ENCODE measurements at regions not wholly inside any gene's neighbourhood (a gene's known extent, or its start where the extent isn't known, plus 50 kb on each side); places are given as distances from the start of the nearest gene placed in this dataset.

DNA sequence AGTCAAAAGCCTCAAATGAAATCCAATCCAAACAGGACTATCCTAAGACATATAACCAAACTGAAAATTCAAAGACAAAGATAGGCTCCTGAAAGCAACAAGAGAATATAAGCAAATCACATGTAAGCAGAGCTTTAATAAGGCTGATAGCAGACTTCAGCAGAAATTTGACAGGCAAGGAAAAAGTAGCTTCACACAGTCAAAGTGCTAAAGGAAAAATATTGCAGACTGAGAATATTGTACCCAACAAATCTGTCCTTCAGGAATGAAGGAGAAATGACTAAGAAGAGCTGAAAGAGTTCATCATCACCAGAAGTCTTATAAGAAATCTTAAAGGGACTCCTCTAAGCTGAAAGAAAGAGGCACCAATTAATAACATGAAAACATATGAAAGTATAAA, 150.0 kb downstream of the EVA1A start:
- no peaks in the 10 kb centered on the region for H3K27me3 ChIP-seq (ENCODE audit: low read depth, low read length)
- no peak overlapping the region for H3K4me2 ChIP-seq (ENCODE audit: low read length)
- no peaks in the 10 kb centered on the region for H3K79me2 ChIP-seq (ENCODE audit: low read length)
- H3K9me3 ChIP-seq (ENCODE audit: insufficient read depth, low read length) = peaks cover 5% of the 10 kb centered on the region; the same call in 1 of the 2 replicates
- no peaks in the 10 kb centered on the region for H4K20me1 ChIP-seq (ENCODE audit: insufficient read depth, low read length)
- no peaks in the 10 kb centered on the region for H3K4me1 ChIP-seq (ENCODE audit: low read length)
- no peak overlapping the region for H3K27ac ChIP-seq (ENCODE audit: low read length)
- H3K4me3 ChIP-seq (ENCODE audit: low read length) = no peak overlapping the region
- H3K36me3 ChIP-seq (replicated peaks; ENCODE audit: low read depth, low read length) = no peaks in the 10 kb centered on the region
- no peak overlapping the region for H2AFZ ChIP-seq (ENCODE audit: low read depth, low read length)
- no peak overlapping the region for H3K9ac ChIP-seq (ENCODE audit: low read length)
- TF ChIP-seq, protein P1, sequence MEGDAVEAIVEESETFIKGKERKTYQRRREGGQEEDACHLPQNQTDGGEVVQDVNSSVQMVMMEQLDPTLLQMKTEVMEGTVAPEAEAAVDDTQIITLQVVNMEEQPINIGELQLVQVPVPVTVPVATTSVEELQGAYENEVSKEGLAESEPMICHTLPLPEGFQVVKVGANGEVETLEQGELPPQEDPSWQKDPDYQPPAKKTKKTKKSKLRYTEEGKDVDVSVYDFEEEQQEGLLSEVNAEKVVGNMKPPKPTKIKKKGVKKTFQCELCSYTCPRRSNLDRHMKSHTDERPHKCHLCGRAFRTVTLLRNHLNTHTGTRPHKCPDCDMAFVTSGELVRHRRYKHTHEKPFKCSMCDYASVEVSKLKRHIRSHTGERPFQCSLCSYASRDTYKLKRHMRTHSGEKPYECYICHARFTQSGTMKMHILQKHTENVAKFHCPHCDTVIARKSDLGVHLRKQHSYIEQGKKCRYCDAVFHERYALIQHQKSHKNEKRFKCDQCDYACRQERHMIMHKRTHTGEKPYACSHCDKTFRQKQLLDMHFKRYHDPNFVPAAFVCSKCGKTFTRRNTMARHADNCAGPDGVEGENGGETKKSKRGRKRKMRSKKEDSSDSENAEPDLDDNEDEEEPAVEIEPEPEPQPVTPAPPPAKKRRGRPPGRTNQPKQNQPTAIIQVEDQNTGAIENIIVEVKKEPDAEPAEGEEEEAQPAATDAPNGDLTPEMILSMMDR (IDR thresholded peaks at IDR 0.05; ENCODE audit: low read depth, low read length) = no peak
- no peak for TF ChIP-seq EZH2phosphoT487 (IDR thresholded peaks at IDR 0.05; ENCODE audit: low read depth)

DNA sequence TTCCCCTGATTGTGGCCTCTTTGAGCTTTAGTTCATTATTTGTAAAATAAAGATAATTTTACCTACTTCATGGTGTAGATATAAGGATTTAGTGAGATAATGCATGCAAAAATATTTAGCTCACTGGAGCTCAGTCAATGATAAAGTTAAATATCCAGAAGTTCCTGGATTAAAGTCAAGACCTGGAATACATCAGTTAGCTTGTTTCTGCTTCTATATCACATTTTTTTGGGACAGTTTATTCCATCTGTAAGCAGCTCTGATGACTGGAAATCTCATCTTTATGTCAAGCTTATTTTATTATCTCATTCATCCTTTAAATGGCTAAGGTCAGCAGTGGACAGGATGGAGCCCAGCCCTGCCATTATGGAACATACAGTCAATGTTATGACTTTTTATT, 152.0 kb downstream of the EVA1A start:
- H3K36me3 ChIP-seq (replicated peaks; ENCODE audit: low read depth, low read length) = no peaks in the 10 kb centered on the region
- H3K4me2 ChIP-seq (ENCODE audit: low read length) = no peak overlapping the region
- no peaks in the 10 kb centered on the region for H3K27me3 ChIP-seq (ENCODE audit: low read depth, low read length)
- peaks cover 5% of the 10 kb centered on the region; the same call in 1 of the 2 replicates for H3K9me3 ChIP-seq (ENCODE audit: insufficient read depth, low read length)
- TF ChIP-seq EZH2phosphoT487 (IDR thresholded peaks at IDR 0.05; ENCODE audit: low read depth) = no peak
- TF ChIP-seq, protein P1 (IDR thresholded peaks at IDR 0.05; ENCODE audit: low read depth, low read length) = no peak
- no peak overlapping the region for H2AFZ ChIP-seq (ENCODE audit: low read depth, low read length)
- no peaks in the 10 kb centered on the region for H4K20me1 ChIP-seq (ENCODE audit: insufficient read depth, low read length)
- no peak overlapping the region for H3K9ac ChIP-seq (ENCODE audit: low read length)
- H3K4me3 ChIP-seq (ENCODE audit: low read length) = no peak overlapping the region
- no peaks in the 10 kb centered on the region for H3K79me2 ChIP-seq (ENCODE audit: low read length)
- H3K4me1 ChIP-seq (ENCODE audit: low read length) = peaks cover under 1% of the 10 kb centered on the region
- no peak overlapping the region for H3K27ac ChIP-seq (ENCODE audit: low read length)

DNA sequence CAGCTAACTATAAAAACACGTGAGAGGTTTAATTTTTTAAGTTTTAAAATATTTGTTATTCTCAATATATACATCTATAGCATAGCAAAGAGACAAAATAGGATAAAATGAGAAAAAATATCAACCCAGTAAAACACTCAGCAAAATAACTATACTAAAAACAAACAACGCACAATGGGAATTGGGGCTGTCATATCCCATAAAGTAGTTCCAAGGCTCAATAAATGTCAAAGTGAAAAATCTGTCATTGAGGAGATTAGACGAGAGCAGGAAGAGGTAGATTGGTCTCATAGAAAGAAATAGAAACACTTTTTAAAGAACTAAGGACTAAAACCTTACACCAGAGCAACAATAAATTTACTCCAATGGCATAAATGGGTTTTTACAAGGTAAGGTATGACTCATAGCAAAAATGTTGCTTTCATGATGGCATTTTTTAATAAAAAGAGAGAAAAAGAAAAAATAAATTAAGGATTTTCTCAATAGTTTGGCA, 153.7 kb downstream of the EVA1A start:
- no peak overlapping the region for H3K4me3 ChIP-seq (ENCODE audit: low read length)
- TF ChIP-seq, protein P1 (IDR thresholded peaks at IDR 0.05; ENCODE audit: low read depth, low read length) = no peak
- TF ChIP-seq EZH2phosphoT487 (IDR thresholded peaks at IDR 0.05; ENCODE audit: low read depth) = no peak

DNA sequence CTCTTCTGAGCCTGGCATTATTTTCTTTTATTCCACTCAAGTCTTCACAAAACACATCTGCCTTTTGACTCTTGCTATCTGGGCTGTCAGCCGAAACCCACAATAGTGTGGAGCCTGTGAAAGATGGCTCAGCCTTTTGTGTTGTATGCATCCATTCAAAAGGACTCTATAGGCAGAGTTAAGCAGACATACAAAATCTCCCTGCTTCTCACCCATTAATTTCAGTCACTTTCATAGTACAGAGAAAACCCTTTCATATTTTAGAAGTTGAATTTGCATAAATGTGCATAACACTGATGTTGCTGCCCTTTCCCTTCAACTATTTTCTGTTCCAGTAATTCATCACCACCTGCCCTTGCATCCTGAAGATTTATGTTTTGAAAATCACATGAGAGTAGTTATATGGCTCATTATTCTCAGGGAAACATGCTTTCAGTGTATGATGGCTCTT, 154.6 kb downstream of the EVA1A start:
- no peaks in the 10 kb centered on the region for H4K20me1 ChIP-seq (ENCODE audit: insufficient read depth, low read length)
- H3K9me3 ChIP-seq (ENCODE audit: insufficient read depth, low read length) = peaks cover 5% of the 10 kb centered on the region; the same call in 1 of the 2 replicates
- no peak overlapping the region for H3K4me2 ChIP-seq (ENCODE audit: low read length)
- H3K4me3 ChIP-seq (ENCODE audit: low read length) = no peak overlapping the region
- no peaks in the 10 kb centered on the region for H3K36me3 ChIP-seq (replicated peaks; ENCODE audit: low read depth, low read length)
- no peak overlapping the region for H3K27ac ChIP-seq (ENCODE audit: low read length)
- no peaks in the 10 kb centered on the region for H3K27me3 ChIP-seq (ENCODE audit: low read depth, low read length)
- H3K79me2 ChIP-seq (ENCODE audit: low read length) = no peaks in the 10 kb centered on the region
- no peak overlapping the region for H2AFZ ChIP-seq (ENCODE audit: low read depth, low read length)
- no peak overlapping the region for H3K9ac ChIP-seq (ENCODE audit: low read length)
- H3K4me1 ChIP-seq (ENCODE audit: low read length) = peaks cover 8% of the 10 kb centered on the region
- TF ChIP-seq EZH2phosphoT487 (IDR thresholded peaks at IDR 0.05; ENCODE audit: low read depth) = no peak
- TF ChIP-seq, protein P1 (IDR thresholded peaks at IDR 0.05; ENCODE audit: low read depth, low read length) = no peak

More for the DNA sequence above, 153.7 kb downstream of the EVA1A start:
- no peaks in the 10 kb centered on the region for H3K79me2 ChIP-seq (ENCODE audit: low read length)
- H3K4me2 ChIP-seq (ENCODE audit: low read length) = no peak overlapping the region
- no peak overlapping the region for H2AFZ ChIP-seq (ENCODE audit: low read depth, low read length)
- H3K4me1 ChIP-seq (ENCODE audit: low read length) = peaks cover 8% of the 10 kb centered on the region
- H3K27ac ChIP-seq (ENCODE audit: low read length) = no peak overlapping the region
- peaks cover 5% of the 10 kb centered on the region; the same call in 1 of the 2 replicates for H3K9me3 ChIP-seq (ENCODE audit: insufficient read depth, low read length)
- H3K9ac ChIP-seq (ENCODE audit: low read length) = no peak overlapping the region
- H4K20me1 ChIP-seq (ENCODE audit: insufficient read depth, low read length) = no peaks in the 10 kb centered on the region
- H3K36me3 ChIP-seq (replicated peaks; ENCODE audit: low read depth, low read length) = no peaks in the 10 kb centered on the region
- H3K27me3 ChIP-seq (ENCODE audit: low read depth, low read length) = no peaks in the 10 kb centered on the region

Data from OCI-LY3 (cell line).